ENCODE measurements at regions not wholly inside any gene's neighbourhood (a gene's known extent, or its start where the extent isn't known, plus 50 kb on each side); places are given as distances from the start of the nearest gene placed in this dataset.

- Histone ChIP-seq H3K4me1 (ENCODE audit: control insufficient read depth in 5 of 5, insufficient read depth in 5 of 5, low read length in 5 of 5) (peaks cover 0 to 22% (median 4%) of the 10 kb centered on the region in 5 donors), H3K27me3 (ENCODE audit: control insufficient read depth in 3 of 3, insufficient read depth in 3 of 3, low read length in 2 of 3) (no peaks in the 10 kb centered on the region), H3K9ac (ENCODE audit: insufficient read depth in 1 of 2, low read length in 2 of 2) (no peak overlapping the region), H3K9me3 (ENCODE audit: control insufficient read depth in 4 of 4, insufficient read depth in 3 of 4, low read length in 3 of 4) (no peaks in the 10 kb centered on the region), H3K4me3 (no peak overlapping the region), H3K36me3 (ENCODE audit: control insufficient read depth in 4 of 4, insufficient read depth in 4 of 4, low read length in 4 of 4) (no peaks in the 10 kb centered on the region), H3K27ac (ENCODE audit: low read depth in 1 of 2, low read length in 1 of 2) (no peak overlapping the region)
- DNase-seq (peak; percentile 22 to 72 (median 69)), ATAC-seq (ENCODE audit: insufficient read depth, low FRiP score) (no peak)
- WGBS, 2 donors: 61 to 69% methylated on average over 3 of the region's 3 CpGs
- TF ChIP-seq CTCF (IDR thresholded peaks at IDR 0.05; ENCODE audit: control extremely low read depth, extremely low read depth): no peak
Observed at GRCh38 chr5:152607401-152608160, 202.5 kb upstream of the NMUR2 start.

GRCh38 chr5:152608458-152608857, 203.4 kb upstream of the NMUR2 start:
- ATAC-seq (ENCODE audit: insufficient read depth, low FRiP score) (no peak), DNase-seq (peak; percentile 84 to 97 (median 95))
- Histone ChIP-seq H3K4me3 (no peak overlapping the region), H3K9me3 (ENCODE audit: control insufficient read depth in 4 of 4, insufficient read depth in 3 of 4, low read length in 3 of 4) (no peaks in the 10 kb centered on the region), H3K27me3 (ENCODE audit: control insufficient read depth in 3 of 3, insufficient read depth in 3 of 3, low read length in 2 of 3) (no peaks in the 10 kb centered on the region), H3K27ac (ENCODE audit: low read depth in 1 of 2, low read length in 1 of 2) (no peak overlapping the region), H3K4me1 (ENCODE audit: control insufficient read depth in 5 of 5, insufficient read depth in 5 of 5, low read length in 5 of 5) (peaks cover 0 to 22% (median 4%) of the 10 kb centered on the region in 5 donors), H3K36me3 (ENCODE audit: control insufficient read depth in 4 of 4, insufficient read depth in 4 of 4, low read length in 4 of 4) (no peaks in the 10 kb centered on the region), H3K9ac (ENCODE audit: insufficient read depth in 1 of 2, low read length in 2 of 2) (no peak overlapping the region)
- WGBS, 2 donors: 68 to 69% methylated on average over 3 of the region's 3 CpGs
- no peak for TF ChIP-seq CTCF (IDR thresholded peaks at IDR 0.05; ENCODE audit: control extremely low read depth, extremely low read depth)

GRCh38 chr5:152619756-152620155, 214.7 kb upstream of the NMUR2 start:
- Histone ChIP-seq H3K9me3 (ENCODE audit: control insufficient read depth in 4 of 4, insufficient read depth in 3 of 4, low read length in 3 of 4) (no peaks in the 10 kb centered on the region), H3K4me1 (ENCODE audit: control insufficient read depth in 5 of 5, insufficient read depth in 5 of 5, low read length in 5 of 5) (peaks cover 0 to 32% (median 0%) of the 10 kb centered on the region in 5 donors), H3K27ac (ENCODE audit: low read depth in 1 of 2, low read length in 1 of 2) (no peak overlapping the region), H3K36me3 (ENCODE audit: control insufficient read depth in 4 of 4, insufficient read depth in 4 of 4, low read length in 4 of 4) (no peaks in the 10 kb centered on the region), H3K4me3 (no peak overlapping the region), H3K9ac (ENCODE audit: insufficient read depth in 1 of 2, low read length in 2 of 2) (no peak overlapping the region), H3K27me3 (ENCODE audit: control insufficient read depth in 3 of 3, insufficient read depth in 3 of 3, low read length in 2 of 3) (no peaks in the 10 kb centered on the region)
- no peak for TF ChIP-seq CTCF (IDR thresholded peaks at IDR 0.05; ENCODE audit: control extremely low read depth, extremely low read depth)
- ATAC-seq (ENCODE audit: insufficient read depth, low FRiP score) (no peak), DNase-seq (no peak)
- WGBS, 2 donors: 54 to 73% methylated on average over 2 of the region's 2 CpGs

Data from lung (tissue), 11 donors.